HFF-Myc (cell line): ENCODE measurements at regions not wholly inside any gene's neighbourhood (a gene's known extent, or its start where the extent isn't known, plus 50 kb on each side); places are given as distances from the start of the nearest gene placed in this dataset.

Experiments used
- DNase-seq: peaks from one replicate; pipeline ENCODE4 v3.0.0-alpha.2; 2011; ENCODE audit warnings: low read depth; ENCODE audit errors: extremely low read depth
- H3K4me3 ChIP-seq: replicated peaks from 2 replicates; pipeline ENCODE4 v1.5.1; 2011; ENCODE audit warnings: low read depth, mild to moderate bottlenecking, control low read depth, low read length
- TF ChIP-seq, protein P1 (sequence below): IDR thresholded peaks from 2 replicates; pipeline ENCODE4 v1.5.1; 2012; ENCODE audit warnings: mild to moderate bottlenecking, low read depth, low read length, control low read depth; ENCODE audit errors: missing control alignments

DNA sequence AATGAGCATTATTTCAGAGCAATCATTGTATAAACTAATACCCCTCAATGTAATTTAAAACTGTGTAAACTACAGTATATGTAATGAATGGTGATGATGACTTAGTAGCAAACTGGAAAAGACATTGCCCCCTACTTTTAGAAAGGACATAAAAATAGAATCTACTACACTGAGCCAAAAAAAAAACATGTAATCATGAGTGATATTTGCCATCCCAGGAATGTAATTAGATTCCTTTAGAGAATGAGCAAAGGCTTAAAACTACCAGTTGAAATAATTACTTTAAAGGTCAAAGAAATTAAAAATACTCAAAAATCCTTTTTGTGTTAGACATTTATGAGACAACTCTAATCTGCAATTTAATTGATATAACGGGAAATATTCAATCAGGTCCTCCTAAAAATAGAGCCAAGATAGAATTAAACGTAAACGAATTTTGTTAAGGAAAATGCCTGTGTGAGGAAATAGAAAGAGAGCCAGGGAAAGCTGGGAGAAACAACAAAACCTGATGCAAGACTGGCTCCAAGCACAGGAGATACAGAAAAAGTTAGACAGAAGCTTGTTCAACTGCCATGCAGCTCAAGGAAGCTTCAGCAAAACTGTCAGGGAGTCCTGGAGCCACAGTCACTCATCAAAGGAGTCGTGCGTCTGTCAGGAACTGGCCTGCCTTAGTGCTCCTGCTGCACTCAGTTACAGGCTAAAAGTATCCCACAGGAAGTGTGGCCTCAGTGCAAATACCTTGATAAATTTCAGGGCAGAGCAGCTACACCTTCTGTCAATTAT lies 655.7 kb upstream of the INTU start:
- TF ChIP-seq, protein P1, sequence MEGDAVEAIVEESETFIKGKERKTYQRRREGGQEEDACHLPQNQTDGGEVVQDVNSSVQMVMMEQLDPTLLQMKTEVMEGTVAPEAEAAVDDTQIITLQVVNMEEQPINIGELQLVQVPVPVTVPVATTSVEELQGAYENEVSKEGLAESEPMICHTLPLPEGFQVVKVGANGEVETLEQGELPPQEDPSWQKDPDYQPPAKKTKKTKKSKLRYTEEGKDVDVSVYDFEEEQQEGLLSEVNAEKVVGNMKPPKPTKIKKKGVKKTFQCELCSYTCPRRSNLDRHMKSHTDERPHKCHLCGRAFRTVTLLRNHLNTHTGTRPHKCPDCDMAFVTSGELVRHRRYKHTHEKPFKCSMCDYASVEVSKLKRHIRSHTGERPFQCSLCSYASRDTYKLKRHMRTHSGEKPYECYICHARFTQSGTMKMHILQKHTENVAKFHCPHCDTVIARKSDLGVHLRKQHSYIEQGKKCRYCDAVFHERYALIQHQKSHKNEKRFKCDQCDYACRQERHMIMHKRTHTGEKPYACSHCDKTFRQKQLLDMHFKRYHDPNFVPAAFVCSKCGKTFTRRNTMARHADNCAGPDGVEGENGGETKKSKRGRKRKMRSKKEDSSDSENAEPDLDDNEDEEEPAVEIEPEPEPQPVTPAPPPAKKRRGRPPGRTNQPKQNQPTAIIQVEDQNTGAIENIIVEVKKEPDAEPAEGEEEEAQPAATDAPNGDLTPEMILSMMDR, result no peak
- DNase-seq, result no peak
- H3K4me3 ChIP-seq, result no peak overlapping the region

DNA sequence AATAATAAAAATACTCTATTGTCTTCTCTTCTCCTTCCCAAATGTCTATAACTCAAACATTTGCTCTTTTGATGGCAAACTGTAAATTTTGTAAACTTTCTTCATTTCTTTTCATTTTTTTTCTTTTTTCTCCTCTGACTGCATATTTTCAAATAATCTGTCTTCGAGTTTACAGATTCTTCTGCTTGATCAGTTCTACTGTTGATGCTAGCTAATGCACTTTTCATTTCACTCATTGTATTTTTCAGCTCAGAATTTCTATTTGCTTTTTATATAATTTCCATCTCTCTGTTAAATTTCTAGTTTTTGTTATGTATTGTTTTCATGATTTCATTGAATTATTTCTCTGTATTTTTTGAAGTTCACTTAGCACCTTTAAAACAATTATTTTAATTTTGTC lies 646.8 kb upstream of the INTU start:
- TF ChIP-seq, protein P1, result no peak
- no peak for DNase-seq
- no peak overlapping the region for H3K4me3 ChIP-seq

- DNase-seq, result peak; percentile 11
- TF ChIP-seq, protein P1, result no peak
- H3K4me3 ChIP-seq, result no peak overlapping the region
Observed at GRCh38 chr4:126986828-126987227, 645.9 kb upstream of the INTU start.

DNA sequence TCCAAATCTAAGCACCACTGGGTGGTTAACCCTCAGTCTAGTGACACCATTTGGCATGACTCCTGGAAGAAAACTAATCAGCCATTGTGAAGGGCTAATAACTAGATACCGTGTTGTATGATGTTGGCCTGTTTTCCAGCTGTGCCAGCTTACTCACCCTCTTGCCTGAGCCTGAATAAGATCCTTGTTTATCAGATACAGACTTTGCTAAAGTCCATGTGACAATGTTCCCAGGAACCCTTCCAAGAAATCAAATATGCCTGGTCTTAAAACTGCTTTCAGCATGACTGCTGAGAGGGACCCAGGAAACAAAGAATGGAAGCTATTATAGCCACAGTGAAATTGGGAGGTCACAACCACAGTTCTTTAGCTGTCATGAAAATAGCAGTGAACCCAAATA lies 640.8 kb upstream of the INTU start:
- TF ChIP-seq, protein P1, result no peak
- no peak overlapping the region for H3K4me3 ChIP-seq
- DNase-seq, result peak; percentile 16

- H3K4me3 ChIP-seq, result no peak overlapping the region
- TF ChIP-seq, protein P1, result no peak
- DNase-seq, result no peak
Observed at GRCh38 chr4:126992910-126993309, 639.8 kb upstream of the INTU start.

DNA sequence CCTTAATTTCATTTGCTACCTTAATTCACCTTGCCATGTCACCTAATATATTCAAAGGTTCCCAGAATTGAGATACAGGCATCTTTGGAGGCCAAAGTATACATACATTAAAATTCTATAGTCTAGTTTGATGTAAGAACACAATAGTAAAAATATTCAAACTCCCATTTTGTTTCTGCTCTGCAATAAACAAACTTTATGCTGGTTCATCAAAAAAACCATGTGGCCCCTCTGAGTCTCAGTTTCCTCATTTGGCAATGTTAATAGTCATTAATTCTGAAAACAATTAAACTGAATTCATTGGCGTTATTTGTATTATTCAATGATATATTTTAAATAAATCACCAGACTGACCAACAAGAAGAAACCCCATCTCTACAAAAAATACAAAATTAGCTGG lies 639.4 kb upstream of the INTU start:
- H3K4me3 ChIP-seq, result no peak overlapping the region
- TF ChIP-seq, protein P1, result no peak

GRCh38 chr4:126995235-126995634 lies 637.5 kb upstream of the INTU start:
- no peak overlapping the region for H3K4me3 ChIP-seq
- TF ChIP-seq, protein P1, result no peak
- no peak for DNase-seq

More for the DNA sequence above, 639.4 kb upstream of the INTU start:
- no peak for DNase-seq
